Astrocyte of the cerebellum (primary cell): ENCODE measurements at regions not wholly inside any gene's neighbourhood (a gene's known extent, or its start where the extent isn't known, plus 50 kb on each side); places are given as distances from the start of the nearest gene placed in this dataset.

Experiments used
- DNase-seq: peaks from one replicate; pipeline ENCODE4 v3.0.0-alpha.2; 2011; ENCODE audit warnings: low read depth
- H3K4me3 ChIP-seq: 2 replicates; pipeline ENCODE4 v1.5.1; 2011; ENCODE audit warnings: mild to moderate bottlenecking, low read depth, low read length, moderate library complexity
- CTCF ChIP-seq: IDR thresholded peaks from 2 replicates; pipeline ENCODE4 v1.5.1; 2012; ENCODE audit warnings: low read length, low read depth, moderate library complexity, mild to moderate bottlenecking; ENCODE audit errors: missing control alignments
- in situ Hi-C: cut with HindIII; loops from 2 replicates; pipeline ENCODE4 v1.10.0; 2017; ENCODE audit warnings: low sequenced_read_pairs

GRCh38 chr10:92789067-92789466 lies 59.3 kb upstream of the EXOC6 start:
- in situ Hi-C loops: no loop called here
- TF ChIP-seq CTCF: no peak
- H3K4me3 ChIP-seq: no peak overlapping the region
- DNase-seq: no peak

GRCh38 chr10:92789786-92790185 lies 58.5 kb upstream of the EXOC6 start:
- in situ Hi-C loops: no loop called here
- no peak for DNase-seq
- no peak overlapping the region for H3K4me3 ChIP-seq
- no peak for TF ChIP-seq CTCF

- no peak overlapping the region for H3K4me3 ChIP-seq
- TF ChIP-seq CTCF: no peak
- in situ Hi-C loops: no loop called here
- no peak for DNase-seq
These were observed 57.9 kb upstream of the EXOC6 start for GRCh38 chr10:92790440-92790839.

GRCh38 chr10:92792661-92793060 lies 55.7 kb upstream of the EXOC6 start:
- in situ Hi-C loops: no loop called here
- no peak overlapping the region for H3K4me3 ChIP-seq
- no peak for TF ChIP-seq CTCF
- no peak for DNase-seq
